ENCODE measurements at regions not wholly inside any gene's neighbourhood (a gene's known extent, or its start where the extent isn't known, plus 50 kb on each side); places are given as distances from the start of the nearest gene placed in this dataset.
"Not testable (repeated sequence)": the region's sequence is repeated elsewhere in the genome, so short reads cannot be mapped to it uniquely, and the experiment has no call there.

DNA sequence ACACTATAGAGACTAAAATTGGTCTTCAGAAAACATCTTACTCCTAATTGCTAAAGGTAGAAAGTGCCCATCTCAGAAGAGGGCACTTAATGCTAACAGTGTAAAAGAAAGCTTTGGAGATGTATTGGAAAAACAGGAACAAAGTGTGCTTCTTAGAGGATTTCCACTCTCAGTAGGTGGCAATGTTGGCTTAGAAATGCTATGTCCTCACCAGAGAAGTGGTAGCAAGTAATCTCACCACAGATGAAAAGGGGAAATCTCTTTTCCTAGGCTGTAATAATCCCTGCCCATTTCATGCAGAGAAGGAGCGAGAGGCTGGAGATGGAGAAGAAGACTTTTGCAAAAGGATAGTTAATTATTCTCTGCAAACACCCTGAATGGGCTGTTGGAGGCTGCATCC, 69.3 kb downstream of the HSFY2 start:
- not testable (repeated sequence) for TF ChIP-seq POLR2AphosphoS5, POLR2A (IDR thresholded peaks at IDR 0.05)
- TF ChIP-seq, protein P1, sequence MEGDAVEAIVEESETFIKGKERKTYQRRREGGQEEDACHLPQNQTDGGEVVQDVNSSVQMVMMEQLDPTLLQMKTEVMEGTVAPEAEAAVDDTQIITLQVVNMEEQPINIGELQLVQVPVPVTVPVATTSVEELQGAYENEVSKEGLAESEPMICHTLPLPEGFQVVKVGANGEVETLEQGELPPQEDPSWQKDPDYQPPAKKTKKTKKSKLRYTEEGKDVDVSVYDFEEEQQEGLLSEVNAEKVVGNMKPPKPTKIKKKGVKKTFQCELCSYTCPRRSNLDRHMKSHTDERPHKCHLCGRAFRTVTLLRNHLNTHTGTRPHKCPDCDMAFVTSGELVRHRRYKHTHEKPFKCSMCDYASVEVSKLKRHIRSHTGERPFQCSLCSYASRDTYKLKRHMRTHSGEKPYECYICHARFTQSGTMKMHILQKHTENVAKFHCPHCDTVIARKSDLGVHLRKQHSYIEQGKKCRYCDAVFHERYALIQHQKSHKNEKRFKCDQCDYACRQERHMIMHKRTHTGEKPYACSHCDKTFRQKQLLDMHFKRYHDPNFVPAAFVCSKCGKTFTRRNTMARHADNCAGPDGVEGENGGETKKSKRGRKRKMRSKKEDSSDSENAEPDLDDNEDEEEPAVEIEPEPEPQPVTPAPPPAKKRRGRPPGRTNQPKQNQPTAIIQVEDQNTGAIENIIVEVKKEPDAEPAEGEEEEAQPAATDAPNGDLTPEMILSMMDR (IDR thresholded peaks at IDR 0.05): not testable (repeated sequence)
